ENCODE measurements at regions not wholly inside any gene's neighbourhood (a gene's known extent, or its start where the extent isn't known, plus 50 kb on each side); places are given as distances from the start of the nearest gene placed in this dataset.

DNA sequence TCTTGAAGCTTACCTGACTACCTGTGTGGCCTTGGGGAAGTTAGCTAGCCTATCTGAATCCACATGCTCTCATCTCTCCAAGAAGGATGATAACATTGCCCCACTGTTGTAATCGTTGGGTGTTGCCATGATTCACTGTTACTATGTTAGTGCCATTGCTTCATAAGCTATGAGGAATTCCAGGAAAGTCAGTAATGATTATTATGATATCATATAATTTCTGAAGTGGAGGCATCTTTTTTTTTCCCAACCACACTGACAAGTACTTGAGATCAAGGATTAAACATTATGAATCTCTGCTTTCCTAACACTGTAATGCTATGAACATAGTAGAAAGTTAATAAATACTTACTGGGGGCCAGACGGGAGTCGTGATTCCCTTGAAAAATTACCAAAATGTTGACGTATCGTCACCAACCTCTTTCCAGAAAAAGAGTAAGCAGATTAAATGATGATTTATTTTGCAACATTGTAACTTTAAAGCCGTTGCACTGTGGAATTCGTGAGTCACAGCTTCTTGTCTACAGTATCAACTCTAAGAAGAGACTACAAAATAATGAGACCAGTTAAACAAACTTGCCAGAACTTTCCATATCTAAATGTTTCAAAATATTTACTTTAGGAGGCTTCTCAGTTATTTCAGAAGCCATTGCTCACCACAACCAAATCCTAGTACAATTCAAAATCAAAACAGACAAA is 459.9 kb downstream of the PIK3C3 start:
- TF ChIP-seq POLR2A (IDR thresholded peaks at IDR 0.05; ENCODE audit: low read depth, low read length) (no peak), POLR2AphosphoS5 (IDR thresholded peaks at IDR 0.05; ENCODE audit: low read depth, low read length) (no peak), SPI1 (IDR thresholded peaks at IDR 0.05; ENCODE audit: low read depth, low read length) (no peak), TAF1 (IDR thresholded peaks at IDR 0.05; ENCODE audit: low read depth, low read length) (no peak), PAX5 (IDR thresholded peaks at IDR 0.05; ENCODE audit: insufficient read depth, low read length, severe bottlenecking) (no peak)
